Activated CD4-positive, alpha-beta T cell treated with anti-CD3 and anti-CD28 coated beads, Interleukin-2, amount 10 ng/mL, durations not matched to agents 7 days and 5 days (primary cell): ENCODE measurements at regions not wholly inside any gene's neighbourhood (a gene's known extent, or its start where the extent isn't known, plus 50 kb on each side); places are given as distances from the start of the nearest gene placed in this dataset.
"Not testable (repeated sequence)": the region's sequence is repeated elsewhere in the genome, so short reads cannot be mapped to it uniquely, and the experiment has no call there.

Experiments
- CTCF ChIA-PET: fragments of 350-600 bp; sonication (Branson Sonifier 250); formaldehyde crosslinking; loops from one replicate; lab custom pipeline; 2021; ENCODE audit warnings: antibody characterized with exemption; lab: Charles Lee
- POLR2A ChIA-PET: fragments of 350-600 bp; sonication (Branson Sonifier 250); formaldehyde crosslinking; loops from one replicate; lab custom pipeline; 2021; ENCODE audit warnings: antibody characterized with exemption; lab: Charles Lee
- DNase-seq: peaks from one replicate; pipeline ENCODE4 v3.0.0-alpha.2; 2020
- H3K27ac Mint-ChIP-seq: one replicate; pipeline ENCODE4 v1.8.0; 2021; ENCODE audit warnings: mild to moderate bottlenecking, moderate library complexity, mixed read lengths
- H3K27me3 Mint-ChIP-seq: one replicate; pipeline ENCODE4 v1.8.0; 2021; ENCODE audit warnings: mixed read lengths
- H3K36me3 Mint-ChIP-seq: one replicate; pipeline ENCODE4 v1.8.0; 2021; ENCODE audit warnings: low read depth, mixed read lengths
- H3K4me1 Mint-ChIP-seq: one replicate; pipeline ENCODE4 v1.8.0; 2021; ENCODE audit warnings: mixed read lengths
- H3K4me3 Mint-ChIP-seq: one replicate; pipeline ENCODE4 v1.8.0; 2021; ENCODE audit warnings: mild to moderate bottlenecking, moderate library complexity, mixed read lengths
- H3K9me3 Mint-ChIP-seq: one replicate; pipeline ENCODE4 v1.8.0; 2021; ENCODE audit warnings: mixed read lengths

DNA sequence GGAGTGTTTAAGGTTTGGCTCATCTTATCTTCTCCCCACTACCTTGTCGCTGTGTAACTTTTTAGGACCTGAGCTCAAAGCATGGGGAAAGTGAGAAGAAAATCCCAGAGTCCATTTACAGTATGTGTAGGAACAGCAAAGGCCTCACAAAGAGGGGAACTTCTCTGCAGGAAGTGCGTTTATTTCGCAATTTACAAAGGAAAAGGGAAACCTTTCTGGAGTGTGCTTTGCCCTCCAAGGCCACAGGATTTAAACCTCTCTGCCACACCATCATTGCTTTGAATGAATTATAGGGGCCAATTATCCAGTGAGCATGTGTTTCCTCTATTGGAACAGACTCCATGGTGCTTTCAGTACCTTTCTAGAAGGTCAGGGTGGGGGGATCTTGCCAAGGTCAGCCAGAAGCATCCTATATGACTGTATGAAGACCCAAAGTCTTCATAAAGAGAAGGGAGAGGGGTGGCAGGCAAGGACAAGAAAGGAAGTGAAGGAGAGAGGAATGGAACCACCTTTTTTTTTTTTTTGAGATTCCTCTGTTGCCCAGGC lies 68.1 kb upstream of the LMO2 start:
- ChIA-PET CTCF (no interaction called here), POLR2A (interaction anchor here (0.6 kb wide), 2 partner anchors 99 to 117 kb away, joined by 3 to 5 read pairs; no protein-coding TSS in a partner anchor)
- peaks cover 20% of the 10 kb centered on the region for H3K27me3 Mint-ChIP-seq
- H3K4me3 Mint-ChIP-seq = no peak overlapping the region
- no peak overlapping the region for H3K27ac Mint-ChIP-seq
- DNase-seq = no peak
- H3K36me3 Mint-ChIP-seq = no peaks in the 10 kb centered on the region
- no peaks in the 10 kb centered on the region for H3K9me3 Mint-ChIP-seq
- H3K4me1 Mint-ChIP-seq = no peaks in the 10 kb centered on the region

DNA sequence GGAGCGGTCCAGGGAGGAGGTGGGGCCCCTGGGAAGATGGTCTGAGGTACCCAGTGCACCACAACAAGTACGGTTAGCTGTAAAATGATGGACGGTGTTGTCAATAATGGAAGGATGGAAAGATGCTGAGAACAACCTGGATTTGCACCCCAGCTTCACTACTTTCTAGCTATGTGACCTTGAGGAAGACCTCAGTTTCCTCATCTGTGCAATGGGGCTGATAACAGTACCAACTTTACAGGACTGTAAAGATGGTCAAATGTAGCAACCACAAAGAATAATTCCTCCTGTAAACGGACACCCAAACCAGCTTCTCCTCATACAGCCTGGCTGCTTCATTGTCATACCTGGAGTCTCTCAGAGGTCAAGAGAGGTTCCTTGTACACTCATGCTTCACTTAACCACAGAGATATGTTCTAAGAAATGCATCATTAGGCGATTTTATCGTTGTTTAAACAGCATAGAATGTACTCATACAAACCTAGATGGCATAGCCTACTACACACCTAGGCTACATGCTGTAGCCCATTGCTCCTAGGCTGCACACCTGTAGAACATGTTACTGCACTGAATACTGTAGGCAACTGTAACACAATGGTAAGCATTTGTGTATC lies 65.5 kb upstream of the LMO2 start:
- no peaks in the 10 kb centered on the region for H3K4me1 Mint-ChIP-seq
- no peak for DNase-seq
- no peak overlapping the region for H3K4me3 Mint-ChIP-seq
- H3K9me3 Mint-ChIP-seq = no peaks in the 10 kb centered on the region
- no peaks in the 10 kb centered on the region for H3K36me3 Mint-ChIP-seq
- ChIA-PET POLR2A (no interaction called here), CTCF (interaction anchor here (0.7 kb wide), 1 partner anchor 445 kb away, joined by 3 read pairs; no protein-coding TSS in a partner anchor)
- H3K27me3 Mint-ChIP-seq = peaks cover 15% of the 10 kb centered on the region
- H3K27ac Mint-ChIP-seq = no peak overlapping the region

DNA sequence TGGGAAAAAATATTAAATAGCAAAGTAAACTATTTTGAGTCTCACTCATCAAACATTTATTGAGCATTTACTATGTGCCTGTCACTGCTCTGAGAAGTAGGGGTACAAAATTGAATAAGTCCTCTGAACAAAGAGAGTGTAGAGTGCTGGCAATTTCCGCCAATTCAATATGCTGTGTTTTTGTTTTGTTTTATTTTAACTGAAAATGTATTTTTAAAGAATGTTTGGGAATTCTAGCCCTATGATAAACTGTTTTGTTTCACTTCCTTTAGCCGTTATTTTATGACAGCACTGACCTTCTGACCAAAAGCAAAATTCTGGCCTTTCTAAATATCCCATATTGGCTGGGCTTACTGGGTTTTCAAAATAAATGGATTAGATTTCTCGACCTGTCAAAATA lies 64.7 kb upstream of the LMO2 start:
- DNase-seq = no peak
- Mint-ChIP-seq H3K4me1 (no peaks in the 10 kb centered on the region), H3K27me3 (peaks cover 14% of the 10 kb centered on the region), H3K27ac (no peak overlapping the region), H3K9me3 (no peaks in the 10 kb centered on the region), H3K4me3 (no peak overlapping the region), H3K36me3 (no peaks in the 10 kb centered on the region)
- ChIA-PET POLR2A (no interaction called here), CTCF (interaction anchor here (0.7 kb wide), 1 partner anchor 446 kb away, joined by 3 read pairs; no protein-coding TSS in a partner anchor)

DNA sequence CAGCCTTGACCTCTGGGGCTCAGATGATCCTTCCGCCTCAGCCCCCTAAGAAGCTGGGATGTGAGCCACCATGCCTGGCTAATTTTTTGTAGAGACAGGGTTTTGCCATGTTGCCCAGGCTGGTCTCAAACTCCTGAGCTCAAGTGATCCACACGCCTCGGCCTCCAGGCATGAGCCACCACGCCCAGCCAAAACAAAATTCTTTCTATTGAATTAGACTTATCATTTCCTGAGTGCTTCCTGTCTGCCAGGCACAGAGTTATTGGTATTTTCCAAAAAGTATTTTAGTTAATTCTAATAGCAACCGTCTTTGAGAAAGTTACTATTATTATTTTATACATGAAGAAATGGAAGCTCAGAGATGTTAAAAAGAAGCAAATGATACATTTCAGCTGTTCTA lies 61.4 kb upstream of the LMO2 start:
- H3K36me3 Mint-ChIP-seq = no peaks in the 10 kb centered on the region
- H3K4me3 Mint-ChIP-seq = no peak overlapping the region
- no peaks in the 10 kb centered on the region for H3K4me1 Mint-ChIP-seq
- no peak overlapping the region for H3K27ac Mint-ChIP-seq
- peaks cover 22% of the 10 kb centered on the region for H3K27me3 Mint-ChIP-seq
- CTCF ChIA-PET = interaction anchor here (0.7 to 0.8 kb wide), 2 partner anchors 9 to 23 kb away, joined by 3 to 4 read pairs; no protein-coding TSS in a partner anchor
- POLR2A ChIA-PET = no interaction called here
- no peaks in the 10 kb centered on the region for H3K9me3 Mint-ChIP-seq
- DNase-seq = no peak

DNA sequence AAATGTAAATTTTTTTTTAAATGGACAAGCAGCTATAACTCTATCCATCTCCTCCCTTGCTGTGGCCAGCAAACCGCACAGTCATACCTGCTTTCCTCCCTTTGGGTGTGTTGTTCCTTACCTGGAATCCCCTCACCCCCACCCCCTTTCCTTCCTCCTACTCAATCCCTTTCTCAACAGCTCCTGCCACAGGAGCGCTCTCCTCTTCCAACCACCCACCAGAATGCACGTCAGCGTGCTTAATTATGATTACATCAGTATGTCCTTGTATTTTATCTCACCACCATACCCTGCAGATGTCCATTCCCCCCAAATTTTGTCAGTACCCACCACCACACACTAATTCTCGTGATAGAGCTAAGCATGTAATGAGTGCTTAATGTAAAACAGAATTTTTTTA lies 60.9 kb upstream of the LMO2 start:
- POLR2A ChIA-PET = no interaction called here
- no peak overlapping the region for H3K27ac Mint-ChIP-seq
- no peak for DNase-seq
- CTCF ChIA-PET = interaction anchor here (0.8 kb wide), 1 partner anchor 23 kb away, joined by 3 read pairs; no protein-coding TSS in a partner anchor
- H3K36me3 Mint-ChIP-seq = no peaks in the 10 kb centered on the region
- no peaks in the 10 kb centered on the region for H3K4me1 Mint-ChIP-seq
- peaks cover 22% of the 10 kb centered on the region for H3K27me3 Mint-ChIP-seq
- H3K9me3 Mint-ChIP-seq = no peaks in the 10 kb centered on the region
- no peak overlapping the region for H3K4me3 Mint-ChIP-seq

DNA sequence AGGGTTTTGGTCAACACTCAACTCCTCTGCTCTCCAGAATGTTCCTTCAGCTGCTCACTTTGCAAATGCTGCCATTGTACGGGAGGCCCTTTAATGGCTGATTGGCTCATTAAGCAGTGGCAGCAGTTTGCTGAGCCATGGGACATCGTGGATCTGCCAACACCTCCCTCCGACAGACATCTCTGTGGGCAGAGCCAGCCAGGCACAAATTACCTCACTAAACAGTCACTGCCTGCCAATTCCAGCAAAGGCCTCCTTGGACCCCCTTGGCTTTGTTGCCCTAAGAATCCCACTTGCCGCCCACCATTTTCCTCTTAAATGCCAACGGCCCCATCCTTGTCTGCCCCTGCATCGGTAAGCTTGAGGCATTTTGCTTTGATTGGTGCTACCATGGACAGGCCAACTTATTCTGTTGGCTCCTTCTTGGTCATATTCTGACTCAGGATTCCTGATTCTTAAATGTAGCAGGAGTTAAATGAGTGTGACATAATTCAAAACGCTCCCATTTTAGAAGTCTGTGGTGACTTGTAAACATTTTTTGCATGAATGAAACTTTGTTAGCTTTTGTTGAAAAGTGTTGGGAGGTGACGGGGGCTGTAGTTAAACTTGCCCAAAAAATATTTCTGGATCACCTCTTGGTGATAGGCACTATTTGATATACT lies 57.5 kb upstream of the LMO2 start:
- H3K4me1 Mint-ChIP-seq = no peaks in the 10 kb centered on the region
- H3K27ac Mint-ChIP-seq = no peak overlapping the region
- ChIA-PET CTCF (no interaction called here), POLR2A (no interaction called here)
- no peaks in the 10 kb centered on the region for H3K36me3 Mint-ChIP-seq
- H3K9me3 Mint-ChIP-seq = no peaks in the 10 kb centered on the region
- no peak for DNase-seq
- H3K27me3 Mint-ChIP-seq = peaks cover 15% of the 10 kb centered on the region
- no peak overlapping the region for H3K4me3 Mint-ChIP-seq

DNA sequence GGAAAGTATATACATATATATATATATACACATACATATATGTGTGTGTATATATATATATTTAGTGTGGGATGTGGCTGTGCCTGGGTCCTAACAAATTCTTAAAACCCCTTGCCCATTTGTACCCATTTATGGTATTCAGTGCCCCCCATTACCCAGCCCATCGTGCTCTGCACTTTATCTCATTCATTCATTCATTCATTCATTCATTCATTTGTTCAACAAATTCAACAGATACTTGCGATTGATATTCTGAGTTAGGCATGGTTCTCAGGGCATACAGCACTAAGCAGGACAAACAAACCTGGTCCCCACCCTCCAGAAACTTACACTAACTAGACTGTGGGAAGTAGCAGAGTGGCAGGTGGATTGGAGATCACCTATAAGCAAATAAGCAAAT lies 56.6 kb upstream of the LMO2 start:
- ChIA-PET CTCF (no interaction called here), POLR2A (no interaction called here)
- no peak for DNase-seq
- Mint-ChIP-seq H3K27ac (no peak overlapping the region), H3K4me3 (no peak overlapping the region), H3K36me3 (no peaks in the 10 kb centered on the region), H3K27me3 (peaks cover 11% of the 10 kb centered on the region), H3K9me3 (no peaks in the 10 kb centered on the region), H3K4me1 (no peaks in the 10 kb centered on the region)

DNA sequence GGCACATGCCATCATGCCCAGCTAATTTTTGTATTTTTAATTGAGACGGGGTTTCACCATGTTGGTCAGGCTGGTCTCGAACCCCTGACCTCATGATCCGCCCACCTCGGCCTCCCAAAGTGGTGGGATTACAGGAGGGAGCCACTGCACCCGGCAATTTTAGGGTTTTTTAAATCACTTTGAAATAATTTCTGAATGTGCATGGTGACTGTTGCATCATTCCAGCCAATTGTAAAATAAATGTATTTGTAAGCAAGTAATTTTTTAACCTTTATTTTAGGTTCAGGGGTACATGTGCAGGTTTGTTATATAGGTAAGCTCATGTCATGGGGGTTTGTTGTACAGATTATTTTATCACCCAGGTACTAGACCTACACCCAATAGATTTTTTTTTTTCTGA lies 56.0 kb upstream of the LMO2 start:
- DNase-seq, H3K4me3 Mint-ChIP-seq, H3K36me3 Mint-ChIP-seq, CTCF ChIA-PET, H3K27ac Mint-ChIP-seq, POLR2A ChIA-PET, H3K9me3 Mint-ChIP-seq, H3K4me1 Mint-ChIP-seq: not testable (repeated sequence)
- H3K27me3 Mint-ChIP-seq = peaks cover 11% of the 10 kb centered on the region

DNA sequence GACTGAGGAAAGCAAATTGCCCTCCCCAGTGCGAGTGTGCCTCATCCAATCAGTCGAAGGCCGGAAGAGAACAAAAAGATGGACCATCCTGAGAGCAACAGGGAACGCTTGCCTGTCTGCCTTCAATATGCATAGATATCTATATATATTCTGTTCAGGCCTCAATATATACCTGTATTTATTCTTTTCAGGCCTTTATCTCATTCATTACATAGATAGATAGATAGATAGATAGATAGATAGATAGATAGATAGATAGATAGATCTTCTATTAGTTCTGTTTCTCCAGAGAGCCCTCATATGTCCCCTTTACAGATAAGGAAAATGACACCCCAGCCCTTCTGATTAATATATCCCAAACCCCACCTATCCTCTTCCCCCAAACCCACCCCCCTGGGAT lies 55.1 kb upstream of the LMO2 start:
- H3K27me3 Mint-ChIP-seq = peaks cover 11% of the 10 kb centered on the region
- H3K4me1 Mint-ChIP-seq = no peaks in the 10 kb centered on the region
- H3K9me3 Mint-ChIP-seq = no peaks in the 10 kb centered on the region
- H3K4me3 Mint-ChIP-seq = no peak overlapping the region
- H3K36me3 Mint-ChIP-seq = no peaks in the 10 kb centered on the region
- CTCF ChIA-PET = interaction anchor here (0.6 to 0.7 kb wide), 2 partner anchors 78 to 144 kb away, joined by 3 to 4 read pairs; no protein-coding TSS in a partner anchor
- H3K27ac Mint-ChIP-seq = no peak overlapping the region
- DNase-seq = no peak
- POLR2A ChIA-PET = no interaction called here

DNA sequence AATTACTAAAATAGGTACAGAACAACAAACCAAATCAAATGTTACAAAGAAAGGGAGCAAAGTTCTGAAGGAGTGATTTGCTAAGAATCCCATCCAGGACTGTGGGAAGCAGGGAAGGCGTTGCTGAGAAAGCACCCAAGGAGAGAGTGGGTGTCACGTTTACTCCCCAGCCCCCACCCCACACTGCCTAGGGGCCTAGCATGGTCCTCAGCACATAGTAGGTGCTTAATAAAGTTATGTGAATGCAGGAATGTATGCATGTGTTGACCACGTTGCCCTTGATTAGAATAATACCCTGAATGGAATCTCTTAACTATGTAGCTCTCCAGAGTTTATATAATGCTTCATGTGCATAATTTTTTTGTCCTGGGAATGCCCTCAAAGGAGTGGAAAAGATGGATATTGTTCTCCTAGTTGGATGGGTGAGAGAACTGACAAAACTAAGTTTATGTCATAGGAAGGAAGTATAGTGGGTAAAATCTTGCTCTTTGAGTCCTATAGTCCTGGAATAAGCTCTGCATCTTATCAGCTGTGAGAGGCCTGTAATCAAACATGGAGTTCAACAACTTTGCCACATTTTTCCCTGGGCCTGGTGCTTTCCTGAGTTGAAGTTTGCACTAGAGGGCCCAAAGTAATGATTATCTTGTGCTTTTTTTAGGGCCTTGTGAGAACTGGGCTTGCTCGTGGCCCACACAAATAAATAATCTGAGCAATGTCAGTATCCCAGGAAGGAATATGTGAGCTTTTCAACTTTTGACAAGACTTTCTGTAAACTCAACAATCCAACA lies 53.8 kb upstream of the LMO2 start:
- H3K27ac Mint-ChIP-seq = no peak overlapping the region
- H3K36me3 Mint-ChIP-seq = no peaks in the 10 kb centered on the region
- CTCF ChIA-PET = interaction anchor here (0.6 to 0.9 kb wide), 2 partner anchors 42 to 228 kb away, joined by 4 to 5 read pairs; no protein-coding TSS in a partner anchor
- no peaks in the 10 kb centered on the region for H3K9me3 Mint-ChIP-seq
- H3K4me1 Mint-ChIP-seq = no peaks in the 10 kb centered on the region
- POLR2A ChIA-PET = interaction anchor here (0.5 kb wide), 1 partner anchor 1666 kb away, joined by 3 read pairs; no protein-coding TSS in a partner anchor
- H3K4me3 Mint-ChIP-seq = no peak overlapping the region
- peaks cover 9% of the 10 kb centered on the region for H3K27me3 Mint-ChIP-seq
- no peak for DNase-seq

DNA sequence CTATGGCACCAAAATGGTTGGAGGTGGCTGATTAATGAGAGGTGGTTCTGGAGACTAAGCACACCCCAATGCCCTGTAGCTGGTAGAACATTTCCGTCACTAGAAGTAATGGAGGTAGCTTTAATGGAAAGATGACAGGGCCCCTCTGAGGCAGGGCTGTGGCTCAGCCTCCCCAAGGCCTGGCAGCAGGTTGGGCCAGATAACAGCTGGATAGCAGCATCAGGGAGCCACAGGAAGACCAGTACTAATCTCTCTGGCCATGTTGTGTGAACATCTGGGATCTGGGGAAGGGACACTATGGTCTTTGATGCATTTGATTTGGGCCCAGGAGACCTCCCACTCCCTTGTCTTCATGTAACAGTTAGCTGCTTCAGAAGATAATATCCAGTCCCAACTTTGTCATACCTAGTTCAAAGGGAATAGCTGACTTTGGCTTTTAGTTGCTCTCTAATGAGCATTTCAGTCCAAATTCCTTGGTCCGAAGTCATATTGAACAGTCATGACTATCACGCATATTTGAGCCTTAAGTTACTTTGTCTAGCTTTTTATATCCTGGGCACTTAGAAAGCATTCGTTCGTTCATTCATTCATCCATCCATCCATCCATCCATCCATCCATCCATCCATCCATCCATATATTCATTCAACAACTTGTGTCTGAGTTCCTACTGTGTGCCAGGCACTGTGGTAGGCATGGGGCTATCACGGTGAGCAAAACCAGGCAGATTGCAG lies 53.0 kb upstream of the LMO2 start:
- Mint-ChIP-seq H3K27me3 (peaks cover 4% of the 10 kb centered on the region), H3K36me3 (no peaks in the 10 kb centered on the region), H3K4me3 (no peak overlapping the region), H3K9me3 (no peaks in the 10 kb centered on the region), H3K27ac (no peak overlapping the region), H3K4me1 (no peaks in the 10 kb centered on the region)
- POLR2A ChIA-PET = interaction anchor here (0.5 kb wide), 1 partner anchor 1667 kb away, joined by 3 read pairs; no protein-coding TSS in a partner anchor
- CTCF ChIA-PET = interaction anchor here (0.9 kb wide), 1 partner anchor 43 kb away, joined by 4 read pairs; no protein-coding TSS in a partner anchor
- DNase-seq = no peak

DNA sequence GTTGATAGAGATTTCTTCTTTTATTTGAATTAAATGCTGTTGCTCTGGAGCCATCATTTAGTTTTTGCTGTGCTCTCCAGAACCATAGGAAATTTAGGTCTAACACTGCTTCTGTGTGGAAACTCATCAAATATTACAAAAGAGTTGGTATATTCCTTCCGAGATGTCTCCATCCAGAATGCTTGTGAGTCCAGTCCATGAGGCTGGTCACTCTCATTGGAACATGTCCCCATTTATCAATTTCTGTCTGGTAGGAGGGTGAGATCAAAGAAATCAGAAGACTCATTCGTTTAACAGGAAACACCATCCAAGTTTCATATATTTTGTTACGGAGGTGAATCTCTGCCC lies 52.4 kb upstream of the LMO2 start:
- H3K36me3 Mint-ChIP-seq = no peaks in the 10 kb centered on the region
- H3K27me3 Mint-ChIP-seq = peaks cover 4% of the 10 kb centered on the region
- no peak overlapping the region for H3K27ac Mint-ChIP-seq
- ChIA-PET POLR2A (no interaction called here), CTCF (interaction anchor here (0.9 kb wide), 1 partner anchor 44 kb away, joined by 4 read pairs; no protein-coding TSS in a partner anchor)
- DNase-seq = no peak
- no peaks in the 10 kb centered on the region for H3K4me1 Mint-ChIP-seq
- no peak overlapping the region for H3K4me3 Mint-ChIP-seq
- no peaks in the 10 kb centered on the region for H3K9me3 Mint-ChIP-seq
